A549 (cell line): ENCODE measurements at regions not wholly inside any gene's neighbourhood (a gene's known extent, or its start where the extent isn't known, plus 50 kb on each side); places are given as distances from the start of the nearest gene placed in this dataset.

Source experiments
- ATAC-seq, 2 experiments: fragments of 200-7000 bp in 1 of 2; fragments of >200 bp in 1 of 2; cut with Nextera tagmentation in 1 of 2; cut with Tn5 transposase in 1 of 2; 3 replicates each; pipeline versions ENCODE4 v1.8.0 to v1.9.1; 2018 to 2020; ENCODE audit warnings: mild to moderate bottlenecking in 1 of 2, moderate library complexity in 1 of 2
- CTCF ChIA-PET: fragments of 300-600 bp; sonication (Branson Sonifier 250); formaldehyde crosslinking; extraction: SDS; loops from one replicate; lab custom pipeline; 2021; ENCODE audit warnings: antibody characterized with exemption, inconsistent platforms; lab: Yijun Ruan, JAX
- POLR2A ChIA-PET: fragments of 350-600 bp; formaldehyde crosslinking; extraction: SDS; loops from one replicate; lab custom pipeline; 2021; ENCODE audit warnings: antibody characterized with exemption, inconsistent platforms; lab: Yijun Ruan, JAX
- DNase-seq, 2 experiments: peaks; one replicate each; pipeline versions ENCODE4 v3.0.0 to v3.0.0-alpha.2; 2011 to 2016; ENCODE audit warnings: low read depth in 1 of 2, low spot score in 1 of 2
- FAIRE-seq: peaks from 2 replicates; lab custom pipeline; 2011; peaks lifted over from hg19 to GRCh38; lab: Jason Lieb, UNC
- H3K27ac ChIP-seq, 2 experiments: fragments of >200 bp; sonication (Bioruptor Twin); formaldehyde crosslinking; 3 replicates each; pipeline ENCODE4 v1.5.1; 2016 to 2017
- H3K4me1 ChIP-seq: fragments of >200 bp; sonication (Bioruptor Twin); formaldehyde crosslinking; 3 replicates; pipeline ENCODE4 v1.6.1; 2016
- H3K4me2 ChIP-seq: fragments of >200 bp; sonication (Bioruptor Twin); formaldehyde crosslinking; 3 replicates; pipeline ENCODE4 v1.6.1; 2016
- H3K4me3 ChIP-seq: fragments of >200 bp; sonication (Bioruptor Twin); formaldehyde crosslinking; 3 replicates; pipeline ENCODE4 v1.5.1; 2016
- H3K9me3 ChIP-seq: fragments of >200 bp; sonication (Bioruptor Twin); formaldehyde crosslinking; 3 replicates; pipeline ENCODE4 v1.6.1; 2016
- BCL3 ChIP-seq: fragments of >200 bp; sonication (Bioruptor Twin); formaldehyde crosslinking; IDR thresholded peaks from 3 replicates; pipeline ENCODE4 v1.6.1; 2016
- BHLHE40 ChIP-seq: IDR thresholded peaks from 2 replicates; pipeline ENCODE4 v1.6.1; 2012; ENCODE audit warnings: low read depth, low read length, inconsistent platforms
- CBX2 ChIP-seq: fragments of 200-600 bp; sonication (generic); IDR thresholded peaks from 2 replicates; pipeline ENCODE4 v1.6.1; 2016; ENCODE audit warnings: low read depth, mild to moderate bottlenecking, borderline replicate concordance
- CHD4 ChIP-seq: fragments of 200-600 bp; sonication (generic); IDR thresholded peaks from 2 replicates; pipeline ENCODE4 v1.6.1; 2016; ENCODE audit warnings: antibody characterized with exemption, mild to moderate bottlenecking, borderline replicate concordance
- E2F6 ChIP-seq: IDR thresholded peaks from 2 replicates; pipeline ENCODE4 v1.6.1; 2012; ENCODE audit warnings: low read depth, borderline replicate concordance
- ELK1 ChIP-seq: fragments of 150-350 bp; IDR thresholded peaks from 2 replicates; pipeline ENCODE4 v1.6.1; 2014; ENCODE audit warnings: low read depth, mild to moderate bottlenecking, low read length
- ESRRA ChIP-seq: fragments of 150-350 bp; IDR thresholded peaks from 2 replicates; pipeline ENCODE4 v1.6.1; 2014; ENCODE audit warnings: mild to moderate bottlenecking, low read length, borderline replicate concordance
- FOXS1 ChIP-seq: fragments of 250-450 bp; sonication (Bioruptor Pico); IDR thresholded peaks from 2 replicates; pipeline ENCODE4 v1.5.0; 2020; ENCODE audit warnings: mild to moderate bottlenecking, moderate library complexity
- HDAC2 ChIP-seq: fragments of 200-600 bp; sonication (generic); IDR thresholded peaks from 2 replicates; pipeline ENCODE4 v1.6.1; 2016
- HOXA7 ChIP-seq: fragments of 250-450 bp; sonication (Bioruptor Pico); IDR thresholded peaks from 2 replicates; pipeline ENCODE4 v1.5.0; 2020; ENCODE audit warnings: mild to moderate bottlenecking, moderate library complexity
- HOXB5 ChIP-seq: fragments of 250-450 bp; sonication (Bioruptor Pico); IDR thresholded peaks from 2 replicates; pipeline ENCODE4 v1.5.0; 2020; ENCODE audit warnings: mild to moderate bottlenecking, moderate library complexity
- JUN ChIP-seq, 2 experiments: fragments of >200 bp; sonication (Bioruptor Twin); formaldehyde crosslinking; IDR thresholded peaks; 2 replicates in 1 of 2; 3 replicates in 1 of 2; pipeline ENCODE4 v1.6.1; 2016 to 2017
- KDM1A ChIP-seq: fragments of 200-600 bp; sonication (generic); IDR thresholded peaks from 2 replicates; pipeline ENCODE4 v1.6.1; 2016; ENCODE audit warnings: low read depth, mild to moderate bottlenecking
- KDM5A ChIP-seq: fragments of 200-600 bp; sonication (generic); IDR thresholded peaks from 2 replicates; pipeline ENCODE4 v1.6.1; 2016; ENCODE audit warnings: antibody characterized with exemption, mild to moderate bottlenecking
- MAFK ChIP-seq: fragments of 450-650 bp; IDR thresholded peaks from 2 replicates; pipeline ENCODE4 v1.6.1; 2014; ENCODE audit not compliant: partially characterized antibody
- MAX ChIP-seq: IDR thresholded peaks from 2 replicates; pipeline ENCODE4 v1.6.1; 2012
- PBX3 ChIP-seq: IDR thresholded peaks from 2 replicates; pipeline ENCODE4 v1.6.1; 2012
- POLR2A ChIP-seq: IDR thresholded peaks from 2 replicates; pipeline ENCODE4 v1.6.1; 2012; ENCODE audit warnings: mild to moderate bottlenecking, low read length
- RAD21 ChIP-seq, 2 experiments: fragments of >200 bp in 1 of 2; sonication (Bioruptor Twin) in 1 of 2; formaldehyde crosslinking in 1 of 2; IDR thresholded peaks in 1 of 2; conservative IDR thresholded peaks in 1 of 2; 2 replicates in 1 of 2; 3 replicates in 1 of 2; pipeline ENCODE4 v1.6.1; 2012 to 2018; ENCODE audit warnings: inconsistent platforms in 1 of 2
- RARB ChIP-seq: fragments of 250-450 bp; sonication (Bioruptor Pico); IDR thresholded peaks from 2 replicates; pipeline ENCODE4 v1.8.0; 2021; ENCODE audit warnings: mild to moderate bottlenecking, moderate library complexity
- RNF2 ChIP-seq: fragments of 200-600 bp; sonication (generic); IDR thresholded peaks from 2 replicates; pipeline ENCODE4 v1.6.1; 2016; ENCODE audit warnings: low read depth, mild to moderate bottlenecking, antibody characterized with exemption, moderate library complexity, borderline replicate concordance
- SREBF2 ChIP-seq: fragments of 450-650 bp; IDR thresholded peaks from 2 replicates; pipeline ENCODE4 v1.6.1; 2014; ENCODE audit warnings: mild to moderate bottlenecking, moderate library complexity
- ZSCAN20 ChIP-seq: fragments of 250-450 bp; sonication (Bioruptor Pico); IDR thresholded peaks from 2 replicates; pipeline ENCODE4 v1.8.0; 2022; ENCODE audit warnings: mild to moderate bottlenecking, moderate library complexity
- WGBS: methylation state at CpG from one replicate; pipeline ENCODE4 v1.1.6; 2017; ENCODE audit errors: missing lambda C conversion rate; 5-methylcytosine and 5-hydroxymethylcytosine counted together

- H3K4me1 ChIP-seq, result no peaks in the 10 kb centered on the region
- H3K27ac ChIP-seq, result no peak overlapping the region
- no peaks in the 10 kb centered on the region for H3K9me3 ChIP-seq
- no peak for TF ChIP-seq CHD4
- no peak for TF ChIP-seq ESRRA
- no peak for TF ChIP-seq BCL3
- TF ChIP-seq ZSCAN20 (CRISPR knock-in tag), result no peak
- no peak for TF ChIP-seq E2F6
- TF ChIP-seq FOXS1 (CRISPR knock-in tag), result no peak
- no peak for TF ChIP-seq KDM5A
- no peak for TF ChIP-seq SREBF2
- no peak for TF ChIP-seq PBX3
- TF ChIP-seq RARB (CRISPR knock-in tag), result no peak
- no peak for TF ChIP-seq KDM1A
- TF ChIP-seq JUN (IDR thresholded peaks at IDR 0.05), result no peak
- no peak for TF ChIP-seq MAFK
- no peak for TF ChIP-seq HOXB5 (CRISPR knock-in tag)
- TF ChIP-seq HOXA7 (CRISPR knock-in tag), result no peak
- TF ChIP-seq HDAC2, result no peak
- TF ChIP-seq RNF2, result no peak
- TF ChIP-seq POLR2A, result no peak
- TF ChIP-seq MAX, result no peak
- TF ChIP-seq RAD21 (conservative IDR thresholded peaks at IDR 0.05 in 1 of 2, IDR thresholded peaks at IDR 0.05 in 1 of 2), result no peak
- FAIRE-seq (no peak), ATAC-seq (no peak), DNase-seq (no peak)
- ChIA-PET CTCF (interaction anchor here (0.6 kb wide), 1 partner anchor 236 kb away, joined by 4 read pairs; no protein-coding TSS in a partner anchor), POLR2A (no interaction called here)
- 97% methylated on average over 1 of the region's 1 CpG for WGBS
- H3K4me3 ChIP-seq, result no peak overlapping the region
- H3K4me2 ChIP-seq, result no peak overlapping the region
Observed at GRCh38 chr3:178005961-178006360, 530.3 kb upstream of the KCNMB2 start.

- FAIRE-seq (no peak), DNase-seq (no peak), ATAC-seq (no peak)
- Histone ChIP-seq H3K27ac (no peak overlapping the region), H3K9me3 (no peaks in the 10 kb centered on the region), H3K4me3 (no peak overlapping the region), H3K4me1 (no peaks in the 10 kb centered on the region), H3K4me2 (no peak overlapping the region)
- TF ChIP-seq ELK1 (no peak), KDM1A (no peak), PBX3 (no peak), RARB (CRISPR knock-in tag) (no peak), CBX2 (no peak), BHLHE40 (no peak)
- ChIA-PET CTCF (no interaction called here), POLR2A (no interaction called here)
- 94% methylated on average over 2 of the region's 2 CpGs for WGBS
Observed at GRCh38 chr3:178010306-178010705, 525.9 kb upstream of the KCNMB2 start.
